MM.1S (cell line): ENCODE measurements at regions not wholly inside any gene's neighbourhood (a gene's known extent, or its start where the extent isn't known, plus 50 kb on each side); places are given as distances from the start of the nearest gene placed in this dataset.

Source experiments
- DNase-seq: peaks from one replicate; pipeline ENCODE4 v3.0.0-alpha.2; 2015
- H2AFZ ChIP-seq: fragments of 300-600 bp; sonication (generic); 2 replicates; pipeline ENCODE4 v1.6.0; 2016; ENCODE audit warnings: antibody characterized with exemption, low read length
- H3F3A ChIP-seq: fragments of 300-600 bp; sonication (generic); 2 replicates; pipeline ENCODE4 v1.6.1; 2016; ENCODE audit warnings: mild to moderate bottlenecking, antibody characterized with exemption, low read length, moderate library complexity, mixed read lengths; ENCODE audit not compliant: insufficient read depth
- H3K27ac ChIP-seq: fragments of 300-600 bp; sonication (generic); 2 replicates; pipeline ENCODE4 v1.5.1; 2016; ENCODE audit warnings: mild to moderate bottlenecking, low read length
- H3K27me3 ChIP-seq: fragments of 300-600 bp; sonication (generic); replicated peaks from 2 replicates; pipeline ENCODE4 v1.6.0; 2016; ENCODE audit warnings: low read length; ENCODE audit not compliant: insufficient read depth
- H3K36me3 ChIP-seq: fragments of 300-600 bp; sonication (generic); replicated peaks from 2 replicates; pipeline ENCODE4 v1.6.1; 2016; ENCODE audit warnings: mild to moderate bottlenecking, low read length, mixed read lengths; ENCODE audit not compliant: insufficient read depth
- H3K4me1 ChIP-seq: fragments of 300-600 bp; sonication (generic); 2 replicates; pipeline ENCODE4 v1.6.1; 2016; ENCODE audit warnings: low read length, mixed read lengths
- H3K4me2 ChIP-seq: fragments of 300-600 bp; sonication (generic); 2 replicates; pipeline ENCODE4 v1.6.0; 2016; ENCODE audit warnings: low read depth, low read length
- H3K4me3 ChIP-seq: fragments of 300-600 bp; sonication (generic); 2 replicates; pipeline ENCODE4 v1.5.1; 2016; ENCODE audit warnings: low read length, mixed read lengths
- H3K79me2 ChIP-seq: fragments of 300-600 bp; sonication (generic); 2 replicates; pipeline ENCODE4 v1.6.1; 2016; ENCODE audit warnings: mixed run types, low read length, mixed read lengths
- H3K9ac ChIP-seq: fragments of 300-600 bp; sonication (generic); 2 replicates; pipeline ENCODE4 v1.6.1; 2016; ENCODE audit warnings: low read length, mixed read lengths
- H3K9me2 ChIP-seq: fragments of 300-600 bp; sonication (generic); replicated peaks from 2 replicates; pipeline ENCODE4 v1.6.1; 2016; ENCODE audit warnings: mild to moderate bottlenecking, low read length, mixed read lengths; ENCODE audit not compliant: insufficient read depth
- H3K9me3 ChIP-seq: fragments of 300-600 bp; sonication (generic); replicated peaks from 2 replicates; pipeline ENCODE4 v1.6.1; 2016; ENCODE audit warnings: mild to moderate bottlenecking, low read length, mixed read lengths; ENCODE audit not compliant: insufficient read depth
- H4K20me1 ChIP-seq: fragments of 300-600 bp; sonication (generic); 2 replicates; pipeline ENCODE4 v1.6.1; 2016; ENCODE audit warnings: mild to moderate bottlenecking, low read length, moderate library complexity, mixed read lengths; ENCODE audit not compliant: insufficient read depth
- CTCF ChIP-seq: fragments of 300-600 bp; sonication (generic); IDR thresholded peaks from 2 replicates; pipeline ENCODE4 v1.5.1; 2016; ENCODE audit warnings: antibody characterized with exemption, low read length, mixed read lengths
- EZH2 ChIP-seq: fragments of 300-600 bp; sonication (generic); optimal IDR thresholded peaks from 2 replicates; pipeline ENCODE3; 2017; ENCODE audit warnings: low read depth, mild to moderate bottlenecking, antibody characterized with exemption, low read length, mixed read lengths
- EZH2phosphoT487 ChIP-seq: fragments of 300-600 bp; sonication (generic); IDR thresholded peaks from 2 replicates; pipeline ENCODE4 v1.6.1; 2018; ENCODE audit warnings: antibody characterized with exemption, low read length

DNA sequence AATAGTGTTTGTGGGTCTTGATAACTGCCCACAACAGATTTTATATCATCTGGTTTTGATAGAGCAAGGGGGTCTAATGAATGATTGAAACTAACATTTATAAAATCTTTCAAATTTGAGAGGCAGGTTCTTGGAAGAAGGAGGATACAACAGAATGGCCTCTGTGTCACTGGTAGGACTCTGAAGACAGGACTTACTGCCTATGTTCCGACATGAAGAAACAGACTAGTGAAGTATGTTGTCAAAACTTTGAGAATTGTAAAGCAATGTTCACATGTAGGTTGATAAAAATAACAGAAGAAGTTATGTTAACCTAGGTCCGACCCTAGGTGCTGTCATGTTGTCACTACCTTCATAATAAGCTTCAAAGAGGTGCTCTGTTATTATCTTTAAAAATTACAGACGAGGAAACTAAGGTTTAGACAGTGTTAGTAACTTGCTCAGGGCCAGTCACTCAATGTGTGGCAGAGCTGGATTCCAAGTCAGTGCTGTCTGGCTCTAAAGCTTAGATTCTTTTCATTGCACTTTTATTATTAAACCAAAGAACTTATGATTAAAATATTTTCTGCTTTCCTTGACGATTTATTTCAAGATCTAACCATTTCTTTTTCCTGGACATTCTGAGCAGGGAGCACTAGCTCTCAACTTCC lies 146.2 kb downstream of the RPIA start:
- no peak overlapping the region for H3K4me3 ChIP-seq
- TF ChIP-seq CTCF (no peak), EZH2phosphoT487 (no peak), EZH2 (no peak)
- H2AFZ ChIP-seq = no peak overlapping the region
- no peaks in the 10 kb centered on the region for H3K27me3 ChIP-seq
- no peaks in the 10 kb centered on the region for H4K20me1 ChIP-seq
- no peaks in the 10 kb centered on the region for H3K9me2 ChIP-seq
- H3K9ac ChIP-seq = no peak overlapping the region
- H3K79me2 ChIP-seq = no peaks in the 10 kb centered on the region
- no peak overlapping the region for H3K27ac ChIP-seq
- no peaks in the 10 kb centered on the region for H3K36me3 ChIP-seq
- no peaks in the 10 kb centered on the region for H3K4me1 ChIP-seq
- no peaks in the 10 kb centered on the region for H3F3A ChIP-seq
- no peaks in the 10 kb centered on the region for H3K9me3 ChIP-seq
- no peak for DNase-seq
- H3K4me2 ChIP-seq = no peak overlapping the region

DNA sequence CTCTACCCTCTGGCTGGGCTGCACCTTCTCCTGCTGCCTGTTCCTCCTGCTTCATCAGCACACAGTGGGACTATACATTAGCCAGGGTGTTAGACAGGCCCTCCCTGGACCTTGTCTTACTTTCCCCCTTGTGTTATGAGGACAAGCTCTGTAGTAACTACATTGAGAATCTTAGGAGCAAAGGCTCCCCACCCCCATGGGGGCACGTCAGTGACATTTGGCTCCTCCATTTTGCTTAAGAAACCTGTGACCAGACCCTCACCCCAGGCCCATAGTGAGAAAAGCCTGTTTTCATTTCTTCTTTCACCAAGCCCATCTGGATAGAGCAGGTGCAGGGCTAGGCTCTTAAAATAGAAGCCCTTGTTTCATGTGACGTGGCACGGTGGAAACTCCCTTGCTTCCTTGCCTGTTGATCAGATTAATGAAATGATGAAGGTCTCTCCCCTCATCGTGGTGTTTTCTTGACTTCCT lies 146.7 kb downstream of the RPIA start:
- H3K27ac ChIP-seq = no peak overlapping the region
- no peaks in the 10 kb centered on the region for H3K9me2 ChIP-seq
- H3K9ac ChIP-seq = no peak overlapping the region
- no peak for DNase-seq
- no peaks in the 10 kb centered on the region for H3F3A ChIP-seq
- H4K20me1 ChIP-seq = no peaks in the 10 kb centered on the region
- no peak overlapping the region for H2AFZ ChIP-seq
- H3K4me1 ChIP-seq = no peaks in the 10 kb centered on the region
- H3K27me3 ChIP-seq = no peaks in the 10 kb centered on the region
- H3K9me3 ChIP-seq = no peaks in the 10 kb centered on the region
- H3K4me3 ChIP-seq = no peak overlapping the region
- H3K79me2 ChIP-seq = no peaks in the 10 kb centered on the region
- H3K36me3 ChIP-seq = no peaks in the 10 kb centered on the region
- H3K4me2 ChIP-seq = no peak overlapping the region
- no peak for TF ChIP-seq EZH2
- TF ChIP-seq EZH2phosphoT487 = no peak
- no peak for TF ChIP-seq CTCF

- no peak overlapping the region for H2AFZ ChIP-seq
- no peaks in the 10 kb centered on the region for H3K9me2 ChIP-seq
- TF ChIP-seq CTCF = no peak
- TF ChIP-seq EZH2 = no peak
- no peak for TF ChIP-seq EZH2phosphoT487
- no peaks in the 10 kb centered on the region for H3K4me1 ChIP-seq
- DNase-seq = no peak
- H3K79me2 ChIP-seq = no peaks in the 10 kb centered on the region
- no peaks in the 10 kb centered on the region for H3K27me3 ChIP-seq
- H3K9me3 ChIP-seq = no peaks in the 10 kb centered on the region
- H3K9ac ChIP-seq = no peak overlapping the region
- H3K27ac ChIP-seq = no peak overlapping the region
- H3F3A ChIP-seq = no peaks in the 10 kb centered on the region
- no peaks in the 10 kb centered on the region for H4K20me1 ChIP-seq
- H3K4me3 ChIP-seq = no peak overlapping the region
- H3K36me3 ChIP-seq = no peaks in the 10 kb centered on the region
- no peak overlapping the region for H3K4me2 ChIP-seq
Measured at GRCh38 chr2:88841224-88841929, 149.9 kb downstream of the RPIA start.
